Activated CD8-positive, alpha-beta T cell treated with anti-CD3 and anti-CD28 coated beads for 36 hours (primary cell): ENCODE measurements at regions not wholly inside any gene's neighbourhood (a gene's known extent, or its start where the extent isn't known, plus 50 kb on each side); places are given as distances from the start of the nearest gene placed in this dataset.

Source experiments
- ATAC-seq: fragments of 200-7000 bp; cut with Tn5 transposase; one replicate; pipeline ENCODE4 v1.10.0; 2021; ENCODE audit warnings: mild to moderate bottlenecking, moderate library complexity
- CTCF ChIA-PET: fragments of 350-600 bp; sonication (Branson Sonifier 250); formaldehyde crosslinking; loops from one replicate; lab custom pipeline; 2021; ENCODE audit warnings: antibody characterized with exemption; lab: Charles Lee
- POLR2A ChIA-PET: fragments of 350-600 bp; sonication (Branson Sonifier 250); formaldehyde crosslinking; loops from one replicate; lab custom pipeline; 2021; ENCODE audit warnings: antibody characterized with exemption; lab: Charles Lee
- DNase-seq: peaks from one replicate; pipeline ENCODE4 v3.0.0-alpha.2; 2020
- H3K27ac Mint-ChIP-seq: one replicate; pipeline ENCODE4 v1.8.0; 2021; ENCODE audit warnings: mild to moderate bottlenecking, mixed read lengths
- H3K27me3 Mint-ChIP-seq: one replicate; pipeline ENCODE4 v1.8.0; 2021; ENCODE audit warnings: mixed read lengths
- H3K36me3 Mint-ChIP-seq: one replicate; pipeline ENCODE4 v1.8.0; 2021; ENCODE audit warnings: low read depth, mixed read lengths
- H3K4me1 Mint-ChIP-seq: one replicate; pipeline ENCODE4 v1.8.0; 2021; ENCODE audit warnings: low read depth, mixed read lengths
- H3K4me3 Mint-ChIP-seq: one replicate; pipeline ENCODE4 v1.8.0; 2021; ENCODE audit warnings: mild to moderate bottlenecking, moderate library complexity, mixed read lengths
- H3K9me3 Mint-ChIP-seq: one replicate; pipeline ENCODE4 v1.8.0; 2021; ENCODE audit warnings: mixed read lengths
- intact Hi-C: fragments of 100-400 bp; cut with micrococcal nuclease; formaldehyde crosslinking; loops from one replicate; pipeline ENCODE4 v1.10.0; 2022
- TF ChIP-seq, protein P1 (sequence below): fragments of 200-600 bp; IDR thresholded peaks from one replicate; pipeline ENCODE4 v1.8.0; 2022; ENCODE audit warnings: antibody characterized with exemption, mild to moderate bottlenecking

DNA sequence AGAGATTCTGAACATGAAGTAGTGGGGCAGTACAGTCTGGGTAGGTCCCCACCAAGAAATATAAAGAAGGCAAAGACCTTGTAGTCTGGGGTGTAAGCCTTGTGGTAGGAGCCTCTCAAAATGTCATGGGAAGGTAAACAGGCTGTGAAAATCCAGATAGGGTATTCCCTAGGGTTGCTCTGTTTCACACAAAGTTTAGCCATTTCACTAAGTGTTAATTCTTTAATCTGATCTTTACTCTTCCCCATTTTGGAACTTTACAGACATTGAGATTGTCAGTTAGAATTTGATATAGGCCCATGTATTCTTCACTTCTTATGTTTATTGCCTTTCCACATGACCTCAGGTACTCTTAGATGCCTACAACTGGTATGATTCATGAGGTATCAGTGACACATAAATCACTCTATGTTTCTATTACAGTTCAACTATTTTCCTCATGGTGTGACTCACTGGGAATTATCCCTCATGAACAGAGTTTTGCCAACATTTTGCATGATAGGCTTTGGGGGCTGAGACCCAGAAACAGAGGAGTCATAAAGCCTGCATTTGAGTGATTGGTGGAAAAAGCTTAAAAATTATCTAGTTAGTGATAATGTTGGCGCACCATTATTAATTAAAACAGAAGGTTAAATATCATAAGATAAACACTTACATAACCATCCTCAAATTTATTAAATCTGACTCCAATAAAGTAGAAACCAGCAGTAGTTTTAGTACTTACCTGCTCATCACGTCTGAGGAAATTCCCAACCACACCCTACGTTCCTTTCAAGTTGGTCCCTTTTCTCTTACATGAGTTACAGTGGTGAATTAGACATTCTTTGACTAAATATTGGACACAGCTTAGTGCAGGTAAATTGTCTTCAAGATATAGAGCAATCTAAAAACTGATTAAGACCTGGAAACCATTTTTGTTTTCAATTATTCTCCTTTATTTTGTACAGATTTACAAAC, 399.8 kb upstream of the MEF2C start:
- H3K9me3 Mint-ChIP-seq: no peaks in the 10 kb centered on the region
- H3K4me3 Mint-ChIP-seq: no peak overlapping the region
- H3K27ac Mint-ChIP-seq: no peak overlapping the region
- peaks cover 2% of the 10 kb centered on the region for H3K27me3 Mint-ChIP-seq
- ChIA-PET POLR2A (no interaction called here), CTCF (no interaction called here)
- DNase-seq (no peak), ATAC-seq (no peak)
- peaks cover 4% of the 10 kb centered on the region for H3K4me1 Mint-ChIP-seq
- TF ChIP-seq, protein P1, sequence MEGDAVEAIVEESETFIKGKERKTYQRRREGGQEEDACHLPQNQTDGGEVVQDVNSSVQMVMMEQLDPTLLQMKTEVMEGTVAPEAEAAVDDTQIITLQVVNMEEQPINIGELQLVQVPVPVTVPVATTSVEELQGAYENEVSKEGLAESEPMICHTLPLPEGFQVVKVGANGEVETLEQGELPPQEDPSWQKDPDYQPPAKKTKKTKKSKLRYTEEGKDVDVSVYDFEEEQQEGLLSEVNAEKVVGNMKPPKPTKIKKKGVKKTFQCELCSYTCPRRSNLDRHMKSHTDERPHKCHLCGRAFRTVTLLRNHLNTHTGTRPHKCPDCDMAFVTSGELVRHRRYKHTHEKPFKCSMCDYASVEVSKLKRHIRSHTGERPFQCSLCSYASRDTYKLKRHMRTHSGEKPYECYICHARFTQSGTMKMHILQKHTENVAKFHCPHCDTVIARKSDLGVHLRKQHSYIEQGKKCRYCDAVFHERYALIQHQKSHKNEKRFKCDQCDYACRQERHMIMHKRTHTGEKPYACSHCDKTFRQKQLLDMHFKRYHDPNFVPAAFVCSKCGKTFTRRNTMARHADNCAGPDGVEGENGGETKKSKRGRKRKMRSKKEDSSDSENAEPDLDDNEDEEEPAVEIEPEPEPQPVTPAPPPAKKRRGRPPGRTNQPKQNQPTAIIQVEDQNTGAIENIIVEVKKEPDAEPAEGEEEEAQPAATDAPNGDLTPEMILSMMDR: no peak
- intact Hi-C loops: no loop called here
- no peaks in the 10 kb centered on the region for H3K36me3 Mint-ChIP-seq

DNA sequence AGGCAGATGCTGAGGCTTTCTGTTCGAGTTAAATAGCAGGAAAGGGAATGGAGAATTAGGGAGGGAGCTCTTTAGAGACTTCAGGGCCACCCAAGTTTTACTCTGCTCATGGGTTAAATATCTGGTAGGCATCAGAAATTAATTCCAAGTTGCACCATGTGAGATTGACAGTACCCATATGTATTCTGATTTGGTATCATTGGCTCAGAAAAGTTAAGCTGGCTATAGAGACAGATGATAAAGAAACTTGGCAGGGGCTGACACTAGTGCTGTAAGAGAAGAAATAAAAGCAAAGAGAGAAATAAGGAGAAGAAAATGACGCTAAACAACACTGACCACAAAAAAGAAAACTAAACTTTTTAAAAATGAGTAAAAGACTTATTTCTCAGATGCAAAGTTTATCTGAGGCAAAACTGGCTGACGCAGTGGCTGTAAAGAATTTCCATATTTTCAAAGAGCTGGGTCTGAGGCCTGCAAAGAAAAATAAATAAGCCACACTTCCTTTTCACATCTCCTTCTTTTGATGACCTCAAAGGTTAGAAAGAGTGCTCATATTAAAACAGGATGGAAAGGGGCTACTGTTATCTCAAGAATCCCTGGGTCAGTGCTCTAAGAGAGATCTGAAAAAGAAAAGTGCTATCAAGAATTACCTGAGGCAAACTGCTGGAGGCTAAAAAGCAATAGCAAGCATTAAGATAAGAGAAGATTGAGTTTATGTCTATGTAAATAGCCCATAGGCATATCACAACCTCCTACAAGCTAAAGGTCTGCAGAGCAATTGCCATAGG, 399.0 kb upstream of the MEF2C start:
- no peak overlapping the region for H3K4me3 Mint-ChIP-seq
- intact Hi-C loops: no loop called here
- no peaks in the 10 kb centered on the region for H3K9me3 Mint-ChIP-seq
- H3K27ac Mint-ChIP-seq: no peak overlapping the region
- ChIA-PET POLR2A (no interaction called here), CTCF (interaction anchor here (1.2 kb wide), 1 partner anchor 552 kb away, joined by 4 read pairs; no protein-coding TSS in a partner anchor)
- DNase-seq (no peak), ATAC-seq (no peak)
- H3K36me3 Mint-ChIP-seq: no peaks in the 10 kb centered on the region
- peaks cover 4% of the 10 kb centered on the region for H3K4me1 Mint-ChIP-seq
- H3K27me3 Mint-ChIP-seq: peaks cover 2% of the 10 kb centered on the region
- TF ChIP-seq, protein P1: no peak

DNA sequence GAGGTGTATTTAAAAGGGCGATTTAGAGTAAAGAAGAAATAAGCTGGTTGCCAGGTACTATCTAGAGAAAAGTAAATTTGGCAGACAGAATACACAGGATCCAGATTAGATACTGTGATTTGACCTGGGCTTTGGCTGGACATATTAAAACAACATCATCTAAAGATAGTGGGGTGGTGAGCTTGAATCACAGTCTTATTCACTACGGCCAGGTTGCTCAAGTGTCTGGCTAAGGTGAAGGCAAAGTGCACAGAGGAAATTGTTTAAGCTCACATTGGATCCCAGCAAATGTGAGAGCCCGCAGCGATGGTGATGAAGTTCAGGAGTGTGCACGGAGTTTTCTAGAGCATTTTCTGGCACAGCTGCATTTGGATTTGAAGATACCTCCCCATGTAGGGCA, 398.2 kb upstream of the MEF2C start:
- H3K27ac Mint-ChIP-seq: no peak overlapping the region
- ATAC-seq (no peak), DNase-seq (no peak)
- TF ChIP-seq, protein P1: no peak
- intact Hi-C loops: no loop called here
- ChIA-PET CTCF (interaction anchor here (1.2 kb wide), 1 partner anchor 552 kb away, joined by 4 read pairs; no protein-coding TSS in a partner anchor), POLR2A (no interaction called here)
- H3K9me3 Mint-ChIP-seq: no peaks in the 10 kb centered on the region
- no peaks in the 10 kb centered on the region for H3K36me3 Mint-ChIP-seq
- H3K4me3 Mint-ChIP-seq: no peak overlapping the region
- peaks cover 4% of the 10 kb centered on the region for H3K4me1 Mint-ChIP-seq
- peaks cover 2% of the 10 kb centered on the region for H3K27me3 Mint-ChIP-seq

DNA sequence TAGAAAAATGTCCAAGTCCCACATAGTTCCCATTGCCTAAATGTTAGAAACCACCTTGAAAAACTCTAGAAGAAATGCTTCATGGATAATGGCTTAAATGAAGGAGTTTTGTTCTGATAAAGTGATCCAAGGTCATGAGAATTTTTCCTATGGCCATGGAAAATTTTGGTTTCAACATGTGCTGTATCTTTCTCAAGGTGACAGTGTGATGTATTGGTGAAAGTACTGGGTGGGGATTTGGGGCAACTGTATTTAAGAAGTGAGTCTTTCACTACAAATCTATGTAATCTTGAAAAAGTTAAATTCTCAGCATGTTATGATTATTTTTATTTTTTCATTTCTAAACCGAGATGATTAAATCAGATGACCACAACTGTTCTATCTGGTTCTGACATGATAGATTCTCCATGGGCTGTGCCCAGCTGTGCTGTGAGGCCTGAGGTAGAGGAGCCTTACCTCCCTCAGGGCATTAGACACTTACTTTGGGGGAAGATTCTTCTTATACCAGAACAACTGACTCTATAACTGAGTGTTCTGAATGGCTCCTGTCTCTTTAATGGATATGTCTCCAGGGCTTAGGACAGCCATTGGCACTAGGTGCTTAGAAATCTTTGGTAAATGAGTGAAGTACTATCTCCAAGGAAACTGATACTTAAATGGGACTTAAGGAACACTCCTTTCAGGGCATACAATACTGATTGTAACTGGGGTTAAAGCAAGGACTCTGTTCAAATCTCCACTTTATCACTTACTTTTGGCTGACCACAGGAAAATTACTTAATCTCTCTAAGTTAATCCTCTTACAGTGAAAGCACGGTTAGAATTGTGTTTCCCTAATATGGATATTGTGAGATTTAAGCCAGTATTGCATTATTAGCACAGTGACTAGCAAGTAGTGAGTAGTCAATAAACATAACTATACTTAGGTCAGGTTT, 397.4 kb upstream of the MEF2C start:
- Mint-ChIP-seq H3K36me3 (no peaks in the 10 kb centered on the region), H3K4me1 (peaks cover 4% of the 10 kb centered on the region), H3K4me3 (no peak overlapping the region), H3K27me3 (peaks cover 2% of the 10 kb centered on the region), H3K27ac (no peak overlapping the region), H3K9me3 (no peaks in the 10 kb centered on the region)
- intact Hi-C loops: no loop called here
- no peak for DNase-seq
- TF ChIP-seq, protein P1: no peak
- ChIA-PET CTCF (no interaction called here), POLR2A (no interaction called here)
- no peak for ATAC-seq
